ENCODE measurements at regions not wholly inside any gene's neighbourhood (a gene's known extent, or its start where the extent isn't known, plus 50 kb on each side); places are given as distances from the start of the nearest gene placed in this dataset.

- TF ChIP-seq SUZ12 (IDR thresholded peaks at IDR 0.05; ENCODE audit: extremely low read depth, insufficient read depth, insufficient read length): no peak
- no peak for TF ChIP-seq YY1 (IDR thresholded peaks at IDR 0.05; ENCODE audit: insufficient read depth, insufficient read length)
These were observed 1329.5 kb upstream of the TENM3 start for GRCh38 chr4:180913750-180914149.

Measured in NT2/D1 (cell line).